Hepatic stellate cell (primary cell): ENCODE measurements at regions not wholly inside any gene's neighbourhood (a gene's known extent, or its start where the extent isn't known, plus 50 kb on each side); places are given as distances from the start of the nearest gene placed in this dataset.

Experiments used
- DNase-seq: peaks from one replicate; pipeline ENCODE4 v3.0.0; 2011; ENCODE audit warnings: low spot score

- DNase-seq, result no peak
Measured at GRCh38 chr1:29586991-29587745, 350.8 kb downstream of the PTPRU start.

DNA sequence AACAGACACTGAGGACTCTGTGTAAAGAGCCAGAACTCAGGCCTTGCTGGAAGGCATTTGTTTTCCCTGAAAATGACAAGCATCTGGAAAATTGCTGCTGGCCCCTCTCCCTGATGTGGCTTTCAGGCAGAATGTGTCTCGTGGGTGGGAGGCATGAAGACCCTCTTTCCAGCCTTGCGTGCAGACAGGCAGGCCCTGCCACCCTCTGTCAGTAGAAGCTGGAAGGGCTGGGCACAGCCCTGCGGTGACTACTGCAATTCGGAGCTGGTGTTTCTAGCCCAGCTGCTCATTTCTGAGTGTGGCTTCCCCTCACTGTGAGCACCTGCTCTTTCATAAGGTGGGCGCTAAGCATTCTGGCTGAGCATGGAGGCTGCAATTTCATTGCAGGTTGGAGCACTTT, 349.9 kb downstream of the PTPRU start:
- DNase-seq, result no peak

GRCh38 chr1:29585656-29586055, 349.3 kb downstream of the PTPRU start:
- no peak for DNase-seq

DNA sequence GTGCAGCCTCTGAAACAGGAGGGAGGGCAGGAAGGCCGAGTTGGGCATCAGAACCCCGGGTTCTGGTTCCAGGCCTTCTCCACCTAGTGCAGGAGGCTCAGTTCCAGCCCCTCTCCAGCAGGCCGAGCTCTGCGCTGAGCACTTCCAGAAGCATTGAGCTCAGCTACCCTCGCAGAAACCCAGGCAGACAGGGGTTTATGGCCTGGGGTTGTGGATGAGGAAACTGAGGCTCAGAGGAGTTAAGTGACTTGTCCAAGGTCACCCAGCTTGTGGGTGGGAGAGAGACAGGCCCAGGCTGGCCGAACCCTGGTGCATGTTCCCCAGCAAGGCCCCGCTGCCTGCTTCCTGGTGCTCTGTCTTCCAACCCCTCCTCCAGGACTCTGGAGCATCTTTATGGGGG, 348.9 kb downstream of the PTPRU start:
- no peak for DNase-seq

DNA sequence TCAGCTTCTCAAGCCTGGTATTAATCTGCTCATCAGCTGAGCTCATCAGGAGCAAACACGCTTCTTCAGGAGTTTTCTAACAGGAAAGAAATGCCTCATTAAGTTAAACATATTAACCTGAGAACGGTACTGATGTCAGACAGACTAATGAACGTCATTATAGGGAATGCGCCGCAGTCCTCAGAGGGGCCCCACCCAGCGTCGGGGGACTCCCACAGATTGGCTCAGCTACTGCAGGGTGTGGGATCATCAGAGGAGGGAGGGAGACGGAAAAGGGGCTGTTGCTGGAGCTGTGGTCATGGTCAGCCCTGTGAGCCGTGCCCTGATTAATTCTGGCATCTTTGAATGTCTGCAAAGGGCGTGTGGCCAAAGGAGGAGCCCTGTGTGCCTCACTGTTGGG, 348.5 kb downstream of the PTPRU start:
- DNase-seq, result no peak

DNA sequence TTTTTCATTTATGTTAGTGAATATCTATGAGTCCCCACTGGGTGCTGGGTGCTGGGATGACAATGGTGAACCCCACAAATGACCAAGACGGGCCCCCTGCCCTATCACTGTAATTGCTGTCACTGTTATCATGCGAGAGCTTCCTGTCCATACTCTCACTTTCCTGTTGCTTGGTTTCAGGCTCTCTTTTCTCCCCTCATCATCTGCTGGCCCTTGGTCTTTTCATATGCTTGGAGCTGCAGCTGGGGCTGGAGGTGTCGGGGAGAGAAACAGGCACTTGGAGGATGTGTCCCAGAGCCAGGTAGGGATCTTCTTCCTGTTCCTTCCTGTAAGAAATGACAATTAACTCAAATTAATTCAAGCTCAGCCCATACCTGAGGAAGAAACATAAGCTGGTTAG, 348.0 kb downstream of the PTPRU start:
- DNase-seq, result no peak

DNA sequence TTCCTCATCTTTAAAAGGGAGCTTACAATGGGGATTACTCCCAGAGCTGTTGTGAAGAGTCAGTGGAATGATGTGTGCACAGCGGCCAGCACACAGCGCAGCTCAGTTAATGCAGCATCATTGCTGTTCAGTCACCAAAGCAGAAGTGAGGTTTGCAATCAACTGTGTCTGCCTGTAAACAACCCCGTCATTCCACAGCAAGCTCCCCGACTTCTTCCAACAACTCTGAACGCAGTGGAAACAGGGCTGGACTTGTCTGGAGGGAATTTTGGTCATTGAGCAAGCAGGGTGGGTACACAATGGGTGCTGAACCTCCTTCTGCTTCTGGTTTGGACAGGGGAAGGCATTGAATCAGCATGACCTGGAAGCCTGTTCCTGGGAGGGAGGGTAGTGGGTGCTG, 347.4 kb downstream of the PTPRU start:
- no peak for DNase-seq

GRCh38 chr1:29581256-29581655, 344.9 kb downstream of the PTPRU start:
- no peak for DNase-seq

GRCh38 chr1:29579821-29580425, 343.6 kb downstream of the PTPRU start:
- no peak for DNase-seq

- no peak for DNase-seq
Measured at GRCh38 chr1:29577512-29577911, 341.2 kb downstream of the PTPRU start.

DNA sequence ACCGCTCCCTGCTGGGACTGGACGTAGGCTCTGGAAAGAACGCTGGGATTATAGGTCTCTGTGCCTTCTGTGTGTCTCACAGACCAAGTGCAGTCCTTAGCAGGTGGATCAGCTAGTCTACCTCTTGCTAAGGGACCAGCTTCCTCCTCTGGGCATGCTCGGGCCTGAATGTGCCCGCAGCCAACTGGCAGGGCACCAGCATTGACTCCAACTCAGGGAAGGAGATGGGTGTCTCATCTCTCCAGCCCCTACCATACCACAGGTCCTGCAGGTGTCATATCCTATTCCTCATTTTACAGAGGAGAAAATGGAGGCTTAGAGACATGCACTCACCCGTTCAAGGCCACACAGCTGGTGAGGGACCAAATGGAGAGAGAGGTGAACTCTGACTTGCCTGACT, 340.2 kb downstream of the PTPRU start:
- no peak for DNase-seq

DNA sequence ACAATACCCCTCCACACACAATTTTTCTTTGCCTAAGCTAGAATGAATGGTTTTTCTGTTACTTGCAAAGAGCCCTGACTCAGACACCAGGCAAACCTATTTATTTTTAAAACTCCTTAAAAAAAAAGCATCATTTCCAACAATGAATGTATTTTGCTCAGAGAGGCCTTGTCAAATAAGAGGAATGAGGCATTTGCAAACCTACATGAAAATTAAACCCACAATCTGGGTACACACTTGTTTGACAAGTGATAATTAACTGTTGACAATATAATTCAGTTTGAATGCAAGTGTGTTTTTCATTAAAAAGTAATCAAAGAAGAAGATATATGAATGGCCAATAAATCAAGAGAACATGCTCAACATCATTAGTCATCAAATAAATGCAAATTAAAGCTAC, 339.5 kb downstream of the PTPRU start:
- no peak for DNase-seq

GRCh38 chr1:29575277-29575676, 339.0 kb downstream of the PTPRU start:
- no peak for DNase-seq

DNA sequence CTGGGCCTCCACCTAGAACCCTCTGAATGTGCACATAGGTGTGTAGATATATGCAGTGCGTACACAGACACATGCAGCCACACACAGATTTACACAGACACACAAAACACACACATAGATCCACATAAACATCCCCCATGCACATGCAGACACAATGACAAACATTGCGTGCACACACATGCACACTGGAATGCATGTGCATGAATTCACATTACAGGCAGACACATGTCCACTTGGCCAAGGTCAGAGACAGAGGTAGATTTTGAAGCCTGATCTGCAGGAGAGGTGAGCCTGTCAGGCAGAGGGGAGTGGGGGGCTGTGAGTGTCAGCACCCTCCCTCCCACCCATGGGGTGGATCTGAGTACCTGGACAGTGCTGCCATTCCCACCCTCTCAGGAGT, 338.5 kb downstream of the PTPRU start:
- DNase-seq, result no peak

GRCh38 chr1:29569971-29570634, 333.8 kb downstream of the PTPRU start:
- DNase-seq, result no peak

DNA sequence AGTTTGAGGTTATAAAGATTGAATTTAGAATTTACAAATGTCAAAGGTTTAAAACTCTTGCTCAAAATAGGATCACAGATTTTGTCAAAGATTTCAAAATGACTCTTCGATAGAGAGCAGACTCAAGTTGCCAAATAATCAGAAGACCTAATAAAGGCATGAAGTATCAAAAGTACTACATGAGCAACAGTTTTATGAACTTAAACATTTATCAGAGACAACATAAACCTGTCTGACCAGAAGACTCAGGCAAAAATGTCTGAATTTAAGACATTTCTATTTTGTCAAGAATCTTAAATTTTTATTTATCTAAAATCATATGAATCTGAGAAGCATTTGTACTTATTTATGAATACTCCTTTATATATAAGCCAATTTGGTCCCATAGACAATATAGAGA, 330.9 kb downstream of the PTPRU start:
- DNase-seq, result no peak

DNA sequence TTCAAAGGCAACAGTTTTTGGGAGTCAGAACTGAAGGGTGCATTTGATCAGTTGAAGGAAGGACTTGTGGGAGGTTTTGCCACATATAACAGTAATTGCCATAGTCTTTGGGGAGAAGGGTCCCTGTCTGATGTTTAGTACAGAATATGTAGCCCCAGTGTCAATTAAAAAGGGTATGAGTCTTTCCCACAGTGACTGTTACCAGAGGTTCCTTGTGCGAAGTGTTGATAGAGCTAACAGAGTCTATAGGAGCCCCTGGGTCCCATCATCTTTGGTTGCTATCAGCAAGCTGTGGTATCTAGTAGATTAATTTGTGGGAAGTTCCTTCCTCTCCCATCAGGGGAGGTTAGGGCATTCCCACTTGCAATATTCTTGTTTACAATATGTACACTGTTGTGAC, 329.2 kb downstream of the PTPRU start:
- DNase-seq, result no peak

- DNase-seq, result no peak
Measured at GRCh38 chr1:29563571-29563970, 327.2 kb downstream of the PTPRU start.

- no peak for DNase-seq
Measured at GRCh38 chr1:29563092-29563491, 326.8 kb downstream of the PTPRU start.

DNA sequence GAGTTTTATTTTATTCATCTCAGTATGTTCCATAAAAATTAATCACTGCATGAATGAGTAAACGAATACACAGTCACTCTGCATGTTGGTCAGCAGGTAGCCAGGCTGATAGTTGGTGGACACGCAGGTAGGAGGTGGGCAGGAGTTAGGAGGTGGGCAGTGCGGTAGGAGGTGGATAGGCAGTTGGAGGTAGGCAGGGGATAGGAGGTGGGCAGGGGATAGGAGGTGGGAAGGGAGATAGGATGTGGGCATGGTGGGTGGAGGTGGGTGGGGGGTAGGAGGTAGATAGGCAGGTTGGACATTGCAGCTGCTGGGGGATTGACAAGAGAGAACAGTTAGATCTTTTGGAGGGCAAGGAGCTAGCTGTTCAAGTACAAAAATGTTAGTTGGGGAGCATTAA, 322.7 kb downstream of the PTPRU start:
- DNase-seq, result no peak

DNA sequence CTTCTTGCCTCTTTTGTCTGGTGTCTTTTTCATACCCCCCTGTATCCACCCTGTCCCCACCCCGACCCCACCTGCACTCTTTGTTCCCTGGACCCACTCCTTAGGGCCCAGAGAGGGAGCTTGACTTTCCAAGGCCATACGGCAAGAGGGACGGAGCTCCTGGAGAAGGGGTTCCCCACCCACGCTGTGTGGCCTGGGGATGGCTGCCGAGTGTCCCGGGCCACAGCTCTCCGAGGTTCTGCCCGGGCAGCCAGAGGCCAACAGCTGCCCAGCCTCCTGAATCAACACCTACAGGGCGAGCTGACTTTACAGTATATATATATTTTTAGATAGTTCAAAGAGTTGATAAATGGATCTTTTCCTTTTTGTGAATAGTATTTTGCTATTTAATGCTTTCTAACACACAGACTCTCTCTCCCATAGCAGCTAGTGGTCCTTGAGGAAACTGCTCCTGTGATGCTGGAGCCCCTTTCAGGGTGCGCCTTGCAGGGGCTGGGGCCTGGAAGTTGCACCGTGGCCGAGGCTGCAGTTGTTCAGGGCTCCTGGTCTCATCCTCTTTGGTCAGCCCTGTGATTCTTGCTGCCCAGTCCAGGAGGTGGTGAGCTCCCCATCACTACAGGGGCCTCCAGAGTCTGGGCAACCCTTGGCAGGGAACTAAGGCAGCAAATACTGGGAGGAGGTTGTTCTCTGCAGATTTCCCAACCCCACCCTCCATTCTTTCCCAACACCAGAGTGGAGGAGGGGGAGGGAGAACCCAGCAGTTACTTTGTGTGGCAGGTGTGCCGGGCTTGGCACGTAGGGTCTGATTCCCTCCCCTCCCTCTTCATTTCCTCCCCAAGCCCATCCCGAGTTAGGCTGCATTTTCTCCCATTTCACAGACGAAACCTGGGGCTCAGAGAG, 321.6 kb downstream of the PTPRU start:
- DNase-seq, result no peak

DNA sequence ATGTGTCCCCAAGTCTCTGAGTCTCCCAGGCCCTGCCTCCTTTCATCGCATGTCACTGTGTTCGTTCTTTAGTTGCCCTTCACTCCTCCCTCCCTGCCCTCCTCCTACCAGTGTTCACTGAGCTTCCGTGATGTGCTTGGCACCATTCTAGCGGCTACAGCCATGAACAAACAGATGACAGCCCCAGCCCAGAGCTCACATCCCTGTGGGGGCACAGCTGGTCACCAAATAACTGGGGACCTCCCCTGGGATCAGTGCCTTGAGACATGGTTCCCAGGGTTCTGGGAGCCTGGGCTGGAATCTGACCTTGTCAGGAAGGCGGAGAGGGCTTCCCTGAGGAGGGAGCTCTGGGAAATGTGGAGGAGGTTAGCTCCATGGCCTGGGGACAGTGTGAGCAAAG, 320.7 kb downstream of the PTPRU start:
- DNase-seq, result no peak

DNA sequence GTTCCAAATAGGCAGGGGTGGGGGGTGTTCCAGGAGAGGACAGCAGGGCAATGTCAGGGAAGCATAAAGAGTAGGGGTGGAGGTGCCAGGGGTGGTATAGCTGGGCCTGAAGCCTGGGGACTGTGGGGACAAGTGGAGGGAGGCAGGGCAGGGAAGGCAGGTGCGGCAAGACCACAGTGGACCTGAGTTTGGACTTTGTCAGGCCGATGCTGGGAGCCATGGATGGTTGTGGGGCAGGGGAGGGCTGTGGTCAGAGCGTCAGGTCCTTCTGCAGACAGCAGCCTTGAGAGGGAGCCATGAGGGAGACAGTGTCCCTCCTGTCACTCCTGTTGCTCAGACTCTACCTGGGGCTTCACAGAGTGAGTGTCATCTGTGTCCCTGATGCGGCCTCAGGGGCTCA, 320.3 kb downstream of the PTPRU start:
- no peak for DNase-seq
